SK-N-SH (cell line): ENCODE measurements at regions not wholly inside any gene's neighbourhood (a gene's known extent, or its start where the extent isn't known, plus 50 kb on each side); places are given as distances from the start of the nearest gene placed in this dataset.

Experiments used
- CTCF ChIA-PET: fragments of 300-600, 350-600 bp; formaldehyde crosslinking; extraction: SDS; loops from one replicate; lab custom pipeline; 2021; lab: Yijun Ruan, JAX
- POLR2A ChIA-PET: fragments of 350-600 bp; sonication (Branson Sonifier 250); formaldehyde crosslinking; extraction: SDS; loops from one replicate; lab custom pipeline; 2020; ENCODE audit warnings: antibody characterized with exemption, inconsistent platforms; lab: Yijun Ruan, JAX
- DNase-seq: peaks from one replicate; pipeline ENCODE4 v3.0.0; 2012
- H2AFZ ChIP-seq: fragments of 200-600 bp; sonication (generic); 2 replicates; pipeline ENCODE4 v1.8.1; 2016; ENCODE audit warnings: antibody characterized with exemption, mild to moderate bottlenecking, low read depth
- H3F3A ChIP-seq: fragments of 200-600 bp; sonication (generic); replicated peaks from 2 replicates; pipeline ENCODE3; 2016; ENCODE audit warnings: antibody characterized with exemption, mild to moderate bottlenecking; ENCODE audit not compliant: insufficient read depth
- H3K27ac ChIP-seq, 2 experiments: fragments of 200-500 bp in 1 of 2; fragments of 200-600 bp in 1 of 2; sonication (Bioruptor generic) in 1 of 2; sonication (generic), shearing (Covaris generic) in 1 of 2; 2 replicates each; pipeline versions ENCODE4 v1.5.1 to v1.6.1; 2014 to 2016; ENCODE audit warnings: low read depth in 2 of 2, inconsistent platforms in 1 of 2, low read length in 1 of 2, mild to moderate bottlenecking in 1 of 2, mixed read lengths in 1 of 2
- H3K27me3 ChIP-seq: fragments of 200-600 bp; sonication (generic), shearing (Covaris generic); 2 replicates; pipeline ENCODE4 v1.6.1; 2016; ENCODE audit warnings: mixed run types; ENCODE audit not compliant: insufficient read depth
- H3K36me3 ChIP-seq, 2 experiments: fragments of 200-500 bp in 1 of 2; fragments of 200-600 bp in 1 of 2; sonication (Bioruptor generic) in 1 of 2; sonication (generic) in 1 of 2; replicated peaks in 1 of 2; 2 replicates each; pipeline versions ENCODE3 to v1.5.1; 2014 to 2016; ENCODE audit warnings: low read length in 1 of 2, mild to moderate bottlenecking in 1 of 2; ENCODE audit not compliant: insufficient read depth in 2 of 2, control insufficient read depth in 1 of 2
- H3K4me1 ChIP-seq, 2 experiments: fragments of 200-500 bp in 1 of 2; fragments of 200-600 bp in 1 of 2; sonication (Bioruptor generic) in 1 of 2; sonication (generic), shearing (Covaris generic) in 1 of 2; 2 replicates each; pipeline versions ENCODE4 v1.5.1 to v1.6.1; 2014 to 2016; ENCODE audit warnings: low read depth in 1 of 2, low read length in 1 of 2, mixed run types in 1 of 2; ENCODE audit not compliant: insufficient read depth in 2 of 2, control insufficient read depth in 1 of 2
- H3K4me2 ChIP-seq: fragments of 200-600 bp; sonication (generic), shearing (Covaris generic); 2 replicates; pipeline ENCODE4 v1.6.1; 2017; ENCODE audit warnings: mixed run types
- H3K4me3 ChIP-seq, 2 experiments: fragments of 200-500 bp in 1 of 2; fragments of 200-600 bp in 1 of 2; sonication (Bioruptor generic) in 1 of 2; sonication (generic), shearing (Covaris generic) in 1 of 2; 2 replicates each; pipeline versions ENCODE4 v1.5.1 to v1.8.1; 2014 to 2016; ENCODE audit warnings: low read depth in 2 of 2, inconsistent platforms in 1 of 2, low read length in 1 of 2, mild to moderate bottlenecking in 1 of 2, mixed read lengths in 1 of 2, moderate library complexity in 1 of 2
- H3K79me2 ChIP-seq: fragments of 200-600 bp; sonication (generic); 2 replicates; pipeline ENCODE4 v1.8.1; 2017; ENCODE audit warnings: mild to moderate bottlenecking; ENCODE audit not compliant: insufficient read depth
- H3K9ac ChIP-seq: fragments of 200-600 bp; sonication (generic); 2 replicates; pipeline ENCODE4 v1.6.1; 2017; ENCODE audit warnings: mixed run types
- H3K9me2 ChIP-seq: fragments of 200-600 bp; sonication (generic); 2 replicates; pipeline ENCODE4 v1.6.1; 2017; ENCODE audit warnings: mixed run types
- H3K9me3 ChIP-seq: fragments of 200-600 bp; sonication (generic); 2 replicates; pipeline ENCODE4 v1.6.1; 2017; ENCODE audit warnings: mixed run types, mild to moderate bottlenecking, moderate library complexity
- H4K20me1 ChIP-seq: fragments of 200-600 bp; sonication (generic); 2 replicates; pipeline ENCODE4 v1.6.1; 2017; ENCODE audit warnings: mild to moderate bottlenecking, mixed run types; ENCODE audit not compliant: insufficient read depth
- ELF1 ChIP-seq: IDR thresholded peaks from 2 replicates; pipeline ENCODE4 v1.4.0; 2012
- EP300 ChIP-seq, 2 experiments: IDR thresholded peaks; 2 replicates each; pipeline versions ENCODE4 v1.4.0 to v1.6.1; 2012; ENCODE audit warnings: borderline replicate concordance in 1 of 2, low read depth in 1 of 2, low read length in 1 of 2
- FOXJ3 ChIP-seq: sonication (generic); formaldehyde crosslinking; IDR thresholded peaks from 2 replicates; pipeline ENCODE4 v1.5.1; 2020; ENCODE audit warnings: mild to moderate bottlenecking, missing genetic modification reagents
- FOXM1 ChIP-seq: IDR thresholded peaks from 2 replicates; pipeline ENCODE4 v1.4.0; 2012; ENCODE audit warnings: low read depth, mild to moderate bottlenecking
- GABPA ChIP-seq: IDR thresholded peaks from 2 replicates; pipeline ENCODE4 v1.4.0; 2012; ENCODE audit warnings: low read depth, mild to moderate bottlenecking
- GATA2 ChIP-seq: sonication (generic); formaldehyde crosslinking; IDR thresholded peaks from 2 replicates; pipeline ENCODE4 v1.5.0; 2020; ENCODE audit warnings: mild to moderate bottlenecking, missing genetic modification reagents
- MXI1 ChIP-seq: IDR thresholded peaks from 2 replicates; pipeline ENCODE4 v1.6.1; 2012; ENCODE audit warnings: mild to moderate bottlenecking, low read depth, low read length, improper control_type of control experiment
- NFIC ChIP-seq: IDR thresholded peaks from 2 replicates; pipeline ENCODE4 v1.4.0; 2012; ENCODE audit warnings: borderline replicate concordance
- NRF1 ChIP-seq: IDR thresholded peaks from 2 replicates; pipeline ENCODE4 v1.6.1; 2012; ENCODE audit warnings: low read depth, mild to moderate bottlenecking, low read length
- POLR2AphosphoS5 ChIP-seq: IDR thresholded peaks from 2 replicates; pipeline ENCODE4 v1.6.1; 2012; ENCODE audit warnings: low read depth, low read length
- RAD21 ChIP-seq: IDR thresholded peaks from 2 replicates; pipeline ENCODE4 v1.6.1; 2012; ENCODE audit warnings: mild to moderate bottlenecking, low read length
- RCOR1 ChIP-seq: fragments of 150-350 bp; IDR thresholded peaks from 2 replicates; pipeline ENCODE4 v1.6.1; 2017; ENCODE audit warnings: antibody characterized with exemption, low read length
- RXRA ChIP-seq: IDR thresholded peaks from 2 replicates; pipeline ENCODE4 v1.4.0; 2012; ENCODE audit warnings: low read depth, mild to moderate bottlenecking, borderline replicate concordance
- SIN3A ChIP-seq: IDR thresholded peaks from 2 replicates; pipeline ENCODE4 v1.6.1; 2012; ENCODE audit warnings: low read depth, mild to moderate bottlenecking, low read length, moderate library complexity, borderline replicate concordance
- TAF1 ChIP-seq: IDR thresholded peaks from 2 replicates; pipeline ENCODE4 v1.6.1; 2012; ENCODE audit warnings: low read depth, mild to moderate bottlenecking, low read length, moderate library complexity, borderline replicate concordance
- TCF12 ChIP-seq: IDR thresholded peaks from 2 replicates; pipeline ENCODE4 v1.4.0; 2012
- USF1 ChIP-seq: IDR thresholded peaks from 2 replicates; pipeline ENCODE4 v1.4.0; 2012; ENCODE audit warnings: low read depth, borderline replicate concordance
- USF2 ChIP-seq: fragments of 150-350 bp; IDR thresholded peaks from 2 replicates; pipeline ENCODE4 v1.6.1; 2017; ENCODE audit warnings: antibody characterized with exemption, low read length, low read depth, borderline replicate concordance
- ZBTB33 ChIP-seq: IDR thresholded peaks from 2 replicates; pipeline ENCODE4 v1.4.0; 2012; ENCODE audit warnings: low read depth, borderline replicate concordance
- WGBS: methylation state at CpG from one replicate; pipeline ENCODE4 v1.1.6; 2017; ENCODE audit warnings: low lambda C conversion rate; 5-methylcytosine and 5-hydroxymethylcytosine counted together
- TF ChIP-seq, protein P1 (sequence below): fragments of 200-600 bp; sonication (generic); IDR thresholded peaks from 2 replicates; pipeline ENCODE4 v1.6.1; 2017; ENCODE audit warnings: antibody characterized with exemption, mild to moderate bottlenecking, moderate library complexity

GRCh38 chr12:107440606-107441005 is 245.0 kb upstream of the PWP1 start:
- no peaks in the 10 kb centered on the region for H3K79me2 ChIP-seq
- no peaks in the 10 kb centered on the region for H3K9me2 ChIP-seq
- POLR2A ChIA-PET = no interaction called here
- no peaks in the 10 kb centered on the region for H3F3A ChIP-seq
- CTCF ChIA-PET = no interaction called here
- no peak overlapping the region for H3K27ac ChIP-seq
- no peaks in the 10 kb centered on the region for H3K9me3 ChIP-seq
- H3K36me3 ChIP-seq = no peaks in the 10 kb centered on the region
- H3K9ac ChIP-seq = no peak overlapping the region
- no peak overlapping the region for H3K4me3 ChIP-seq
- H3K4me2 ChIP-seq = no peak overlapping the region
- no peak overlapping the region for H2AFZ ChIP-seq
- DNase-seq = no peak
- WGBS = 49% methylated on average over 4 of the region's 4 CpGs
- no peak for TF ChIP-seq TAF1
- TF ChIP-seq, protein P1, sequence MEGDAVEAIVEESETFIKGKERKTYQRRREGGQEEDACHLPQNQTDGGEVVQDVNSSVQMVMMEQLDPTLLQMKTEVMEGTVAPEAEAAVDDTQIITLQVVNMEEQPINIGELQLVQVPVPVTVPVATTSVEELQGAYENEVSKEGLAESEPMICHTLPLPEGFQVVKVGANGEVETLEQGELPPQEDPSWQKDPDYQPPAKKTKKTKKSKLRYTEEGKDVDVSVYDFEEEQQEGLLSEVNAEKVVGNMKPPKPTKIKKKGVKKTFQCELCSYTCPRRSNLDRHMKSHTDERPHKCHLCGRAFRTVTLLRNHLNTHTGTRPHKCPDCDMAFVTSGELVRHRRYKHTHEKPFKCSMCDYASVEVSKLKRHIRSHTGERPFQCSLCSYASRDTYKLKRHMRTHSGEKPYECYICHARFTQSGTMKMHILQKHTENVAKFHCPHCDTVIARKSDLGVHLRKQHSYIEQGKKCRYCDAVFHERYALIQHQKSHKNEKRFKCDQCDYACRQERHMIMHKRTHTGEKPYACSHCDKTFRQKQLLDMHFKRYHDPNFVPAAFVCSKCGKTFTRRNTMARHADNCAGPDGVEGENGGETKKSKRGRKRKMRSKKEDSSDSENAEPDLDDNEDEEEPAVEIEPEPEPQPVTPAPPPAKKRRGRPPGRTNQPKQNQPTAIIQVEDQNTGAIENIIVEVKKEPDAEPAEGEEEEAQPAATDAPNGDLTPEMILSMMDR = no peak
- TF ChIP-seq GABPA = no peak
- TF ChIP-seq SIN3A = no peak
- TF ChIP-seq NFIC = no peak
- no peak for TF ChIP-seq RXRA
- no peak for TF ChIP-seq USF2
- no peak for TF ChIP-seq ZBTB33
- TF ChIP-seq GATA2 = no peak
- TF ChIP-seq, all 33 proteins: peak for 0
- Histone ChIP-seq H3K4me1 (no peaks in the 10 kb centered on the region; a peak in 2 of 4 replicates), H4K20me1 (no peaks in the 10 kb centered on the region), H3K27me3 (no peaks in the 10 kb centered on the region)

- no peak overlapping the region for H3K4me3 ChIP-seq
- TF ChIP-seq EP300 (IDR thresholded peaks at IDR 0.05; ENCODE audit: borderline replicate concordance in 1 of 2, low read depth in 1 of 2, low read length in 1 of 2) (no peak), NRF1 (no peak), RAD21 (no peak), USF1 (no peak), MXI1 (no peak), POLR2AphosphoS5 (no peak), USF2 (no peak), RCOR1 (no peak), ELF1 (no peak), TCF12 (no peak), FOXJ3 (CRISPR knock-in tag) (no peak), FOXM1 (no peak)
- TF ChIP-seq, protein P1 = no peak
Observed at GRCh38 chr12:107441665-107442300, 243.8 kb upstream of the PWP1 start.

More at GRCh38 chr12:107441665-107442300, 243.8 kb upstream of the PWP1 start:
- H3K9me2 ChIP-seq = no peaks in the 10 kb centered on the region
- no peaks in the 10 kb centered on the region for H4K20me1 ChIP-seq
- no peaks in the 10 kb centered on the region for H3F3A ChIP-seq
- H3K4me1 ChIP-seq = no peaks in the 10 kb centered on the region; a peak in 2 of 4 replicates
- H3K9me3 ChIP-seq = no peaks in the 10 kb centered on the region
- CTCF ChIA-PET = no interaction called here
- no peak overlapping the region for H2AFZ ChIP-seq
- no peaks in the 10 kb centered on the region for H3K36me3 ChIP-seq
- H3K9ac ChIP-seq = no peak overlapping the region
- no peak overlapping the region for H3K27ac ChIP-seq
- no peaks in the 10 kb centered on the region for H3K27me3 ChIP-seq
- WGBS = 79% methylated on average over 8 of the region's 8 CpGs
- DNase-seq = no peak
- H3K4me2 ChIP-seq = no peak overlapping the region
- POLR2A ChIA-PET = no interaction called here
- H3K79me2 ChIP-seq = no peaks in the 10 kb centered on the region
